IMR-90 (cell line): ENCODE measurements at regions not wholly inside any gene's neighbourhood (a gene's known extent, or its start where the extent isn't known, plus 50 kb on each side); places are given as distances from the start of the nearest gene placed in this dataset.

Experiments
- ATAC-seq: fragments of 200-7000 bp; cut with Tn5 transposase; 2 replicates; pipeline ENCODE4 v1.9.1; 2020; ENCODE audit warnings: low read depth, mild to moderate bottlenecking, moderate library complexity
- BruUV-seq: library from RNA; stranded (reverse); fragments of 400-500 nt; replicated peaks from 2 replicates; lab custom pipeline; 2021; lab: Mats Ljungman, UMichigan
- CTCF ChIA-PET: fragments of 300-600 bp; formaldehyde crosslinking; extraction: SDS; loops from one replicate; lab custom pipeline; 2021; ENCODE audit warnings: antibody characterized with exemption; lab: Yijun Ruan, JAX
- POLR2A ChIA-PET: fragments of 300-600 bp; sonication (Branson Sonifier 250); formaldehyde crosslinking; loops from one replicate; lab custom pipeline; 2022; ENCODE audit warnings: antibody characterized with exemption; ENCODE audit not compliant: unreplicated experiment; lab: Charles Lee
- DNase-seq: peaks from one replicate; pipeline ENCODE4 v3.0.0; 2013
- H2AFZ ChIP-seq: replicated peaks from 2 replicates; pipeline ENCODE3; 2013; ENCODE audit warnings: low read length, mild to moderate bottlenecking; ENCODE audit not compliant: poor library complexity
- H2AK5ac ChIP-seq: 2 replicates; pipeline ENCODE4 v1.6.1; 2013; ENCODE audit warnings: low read depth, low read length, inconsistent platforms
- H2AK9ac ChIP-seq: replicated peaks from 2 replicates; pipeline ENCODE3; 2013; ENCODE audit warnings: mild to moderate bottlenecking, low read depth, low read length, moderate library complexity; ENCODE audit not compliant: poor library complexity
- H2BK120ac ChIP-seq: 2 replicates; pipeline ENCODE4 v1.6.1; 2013; ENCODE audit warnings: low read depth, low read length, inconsistent platforms
- H2BK15ac ChIP-seq: 3 replicates; pipeline ENCODE4 v1.6.1; 2013; ENCODE audit warnings: low read depth, low read length, inconsistent platforms
- H2BK20ac ChIP-seq: 2 replicates; pipeline ENCODE4 v1.6.1; 2013; ENCODE audit warnings: low read depth, mild to moderate bottlenecking, inconsistent platforms, low read length, moderate library complexity
- H2BK5ac ChIP-seq: 2 replicates; pipeline ENCODE4 v1.6.1; 2013; ENCODE audit warnings: mild to moderate bottlenecking, low read depth, low read length, inconsistent platforms; ENCODE audit not compliant: poor library complexity, severe bottlenecking
- H3K14ac ChIP-seq: replicated peaks from 2 replicates; pipeline ENCODE4 v1.6.1; 2013; ENCODE audit warnings: low read depth, low read length, inconsistent platforms
- H3K18ac ChIP-seq: 2 replicates; pipeline ENCODE4 v1.6.1; 2013; ENCODE audit warnings: low read depth, low read length, control low read depth
- H3K23ac ChIP-seq: 2 replicates; pipeline ENCODE4 v1.6.1; 2013; ENCODE audit warnings: low read depth, low read length, inconsistent platforms
- H3K27ac ChIP-seq: 2 replicates; pipeline ENCODE4 v1.5.1; 2013; ENCODE audit warnings: mild to moderate bottlenecking, control low read depth, low read length; ENCODE audit not compliant: insufficient read depth
- H3K27me3 ChIP-seq: 2 replicates; pipeline ENCODE4 v1.6.1; 2013; ENCODE audit warnings: low read length; ENCODE audit not compliant: control insufficient read depth, insufficient read depth
- H3K36me3 ChIP-seq: 2 replicates; pipeline ENCODE4 v1.6.1; 2013; ENCODE audit warnings: low read length, mixed read lengths; ENCODE audit not compliant: control insufficient read depth, insufficient read depth
- H3K4ac ChIP-seq: 2 replicates; pipeline ENCODE4 v1.6.1; 2013; ENCODE audit warnings: low read depth, low read length, inconsistent platforms
- H3K4me1 ChIP-seq: 2 replicates; pipeline ENCODE4 v1.6.1; 2013; ENCODE audit warnings: low read length, mixed read lengths; ENCODE audit not compliant: control insufficient read depth, insufficient read depth
- H3K4me2 ChIP-seq: 2 replicates; pipeline ENCODE4 v1.6.1; 2013; ENCODE audit warnings: low read depth, mild to moderate bottlenecking, control low read depth, low read length, moderate library complexity
- H3K4me3 ChIP-seq: 2 replicates; pipeline ENCODE4 v1.5.1; 2013; ENCODE audit warnings: low read depth, mild to moderate bottlenecking, control low read depth, low read length, moderate library complexity; ENCODE audit not compliant: insufficient read depth
- H3K56ac ChIP-seq: 2 replicates; pipeline ENCODE4 v1.6.1; 2013; ENCODE audit warnings: low read length, inconsistent platforms; ENCODE audit not compliant: insufficient read depth; ENCODE audit errors: extremely low read depth
- H3K79me1 ChIP-seq, 2 experiments: 2 replicates each; pipeline ENCODE4 v1.6.1; 2013; ENCODE audit warnings: low read length in 2 of 2, inconsistent platforms in 1 of 2, low read depth in 1 of 2
- H3K9ac ChIP-seq: 2 replicates; pipeline ENCODE4 v1.6.1; 2013; ENCODE audit warnings: low read depth, low read length, control low read depth
- H3K9me1 ChIP-seq: 2 replicates; pipeline ENCODE4 v1.6.1; 2013; ENCODE audit warnings: low read length, inconsistent platforms; ENCODE audit not compliant: insufficient read depth
- H3K9me3 ChIP-seq: 2 replicates; pipeline ENCODE4 v1.6.1; 2013; ENCODE audit warnings: low read length; ENCODE audit not compliant: control insufficient read depth, insufficient read depth
- H4K20me1 ChIP-seq: 2 replicates; pipeline ENCODE4 v1.6.1; 2013; ENCODE audit warnings: low read length, inconsistent platforms; ENCODE audit not compliant: insufficient read depth
- H4K5ac ChIP-seq: 2 replicates; pipeline ENCODE4 v1.6.1; 2013; ENCODE audit warnings: mild to moderate bottlenecking, low read depth, low read length, control low read depth
- H4K8ac ChIP-seq, 2 experiments: 2 replicates each; pipeline ENCODE4 v1.6.1; 2013; ENCODE audit warnings: low read depth in 2 of 2, low read length in 2 of 2, control low read depth in 1 of 2, inconsistent platforms in 1 of 2
- H4K91ac ChIP-seq: 2 replicates; pipeline ENCODE4 v1.6.1; 2013; ENCODE audit warnings: low read depth, low read length, inconsistent platforms; ENCODE audit not compliant: insufficient read depth
- CEBPB ChIP-seq: IDR thresholded peaks from 2 replicates; pipeline ENCODE4 v1.6.1; 2012; ENCODE audit warnings: low read depth, low read length, improper control_type of control experiment
- FOS ChIP-seq: fragments of 150-350 bp; IDR thresholded peaks from 2 replicates; pipeline ENCODE4 v1.6.1; 2016; ENCODE audit warnings: low read depth, low read length
- MAFK ChIP-seq: IDR thresholded peaks from 2 replicates; pipeline ENCODE4 v1.6.1; 2012; ENCODE audit warnings: low read depth, low read length, improper control_type of control experiment
- NFE2L2 ChIP-seq: fragments of 150-350 bp; IDR thresholded peaks from 2 replicates; pipeline ENCODE4 v1.6.1; 2016; ENCODE audit warnings: low read depth, mild to moderate bottlenecking, low read length
- POLR2A ChIP-seq: IDR thresholded peaks from 2 replicates; pipeline ENCODE4 v1.6.1; 2012; ENCODE audit warnings: mild to moderate bottlenecking, low read depth, low read length
- RAD21 ChIP-seq: IDR thresholded peaks from 2 replicates; pipeline ENCODE4 v1.6.1; 2012; ENCODE audit warnings: low read length, improper control_type of control experiment
- RCOR1 ChIP-seq: IDR thresholded peaks from 2 replicates; pipeline ENCODE4 v1.6.1; 2012; ENCODE audit warnings: mild to moderate bottlenecking, low read length, improper control_type of control experiment; ENCODE audit not compliant: insufficient replicate concordance
- RFX5 ChIP-seq: IDR thresholded peaks from 2 replicates; pipeline ENCODE4 v1.8.0; 2012; ENCODE audit warnings: low read depth, mild to moderate bottlenecking, low read length, moderate library complexity
- USF2 ChIP-seq: fragments of 150-350 bp; IDR thresholded peaks from 2 replicates; pipeline ENCODE4 v1.6.1; 2017; ENCODE audit warnings: mild to moderate bottlenecking, antibody characterized with exemption, low read length, low read depth
- WGBS, 2 experiments: methylation state at CpG; one replicate each; pipeline versions ENCODE4 v1.1.5 to v1.1.7; 2013; ENCODE audit warnings: missing lambda C conversion rate in 2 of 2; ENCODE audit not compliant: insufficient read length in 1 of 2; ENCODE audit errors: extremely low coverage in 2 of 2; 5-methylcytosine and 5-hydroxymethylcytosine counted together
- dilution Hi-C: fragments of 300-500 bp; cut with HindIII; formaldehyde crosslinking; loops from one replicate; pipeline ENCODE4 v1.14.3; 2018; ENCODE audit warnings: low sequenced_read_pairs; ENCODE audit not compliant: unreplicated experiment
- in situ Hi-C: fragments of 300-500 bp; cut with MboI; formaldehyde crosslinking; loops from 3 replicates; pipeline ENCODE4 v1.14.3; 2019; ENCODE audit warnings: low sequenced_read_pairs, inconsistent platforms, mixed read lengths
- intact Hi-C: fragments of 100-400 bp; cut with micrococcal nuclease; formaldehyde crosslinking; loops from 2 replicates; pipeline ENCODE4 v1.10.0; 2022
- TF ChIP-seq, protein P1 (sequence below): fragments of 150-350 bp; IDR thresholded peaks from 2 replicates; pipeline ENCODE4 v1.6.1; 2016; ENCODE audit warnings: low read depth, mild to moderate bottlenecking, low read length, moderate library complexity, borderline replicate concordance
- TF ChIP-seq, protein P2 (sequence below): conservative IDR thresholded peaks from 2 replicates; pipeline ENCODE4 v1.5.1; 2012; ENCODE audit warnings: mild to moderate bottlenecking, low read depth, low read length, improper control_type of control experiment

- no peak overlapping the region for H2BK20ac ChIP-seq
- no peak overlapping the region for H3K23ac ChIP-seq
- CTCF ChIA-PET, result no interaction called here
- H3K18ac ChIP-seq, result no peak overlapping the region
- H2BK120ac ChIP-seq, result no peak overlapping the region
- no peak overlapping the region for H2AFZ ChIP-seq
- no peak overlapping the region for H3K9ac ChIP-seq
- POLR2A ChIA-PET, result interaction anchor here (0.6 kb wide), 1 partner anchor 93 kb away, joined by 3 read pairs; no protein-coding TSS in a partner anchor
- BruUV-seq, result no TSS peak
- H3K79me1 ChIP-seq, result no peaks in the 10 kb centered on the region
- H4K20me1 ChIP-seq, result no peaks in the 10 kb centered on the region
- H3K4me1 ChIP-seq, result no peaks in the 10 kb centered on the region
- TF ChIP-seq, protein P1, sequence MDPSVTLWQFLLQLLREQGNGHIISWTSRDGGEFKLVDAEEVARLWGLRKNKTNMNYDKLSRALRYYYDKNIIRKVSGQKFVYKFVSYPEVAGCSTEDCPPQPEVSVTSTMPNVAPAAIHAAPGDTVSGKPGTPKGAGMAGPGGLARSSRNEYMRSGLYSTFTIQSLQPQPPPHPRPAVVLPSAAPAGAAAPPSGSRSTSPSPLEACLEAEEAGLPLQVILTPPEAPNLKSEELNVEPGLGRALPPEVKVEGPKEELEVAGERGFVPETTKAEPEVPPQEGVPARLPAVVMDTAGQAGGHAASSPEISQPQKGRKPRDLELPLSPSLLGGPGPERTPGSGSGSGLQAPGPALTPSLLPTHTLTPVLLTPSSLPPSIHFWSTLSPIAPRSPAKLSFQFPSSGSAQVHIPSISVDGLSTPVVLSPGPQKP, result no peak
- TF ChIP-seq NFE2L2 (no peak), POLR2A (no peak), USF2 (no peak), RAD21 (no peak), RFX5 (no peak), CEBPB (no peak), MAFK (no peak), RCOR1 (no peak), FOS (no peak)
- TF ChIP-seq, protein P2, sequence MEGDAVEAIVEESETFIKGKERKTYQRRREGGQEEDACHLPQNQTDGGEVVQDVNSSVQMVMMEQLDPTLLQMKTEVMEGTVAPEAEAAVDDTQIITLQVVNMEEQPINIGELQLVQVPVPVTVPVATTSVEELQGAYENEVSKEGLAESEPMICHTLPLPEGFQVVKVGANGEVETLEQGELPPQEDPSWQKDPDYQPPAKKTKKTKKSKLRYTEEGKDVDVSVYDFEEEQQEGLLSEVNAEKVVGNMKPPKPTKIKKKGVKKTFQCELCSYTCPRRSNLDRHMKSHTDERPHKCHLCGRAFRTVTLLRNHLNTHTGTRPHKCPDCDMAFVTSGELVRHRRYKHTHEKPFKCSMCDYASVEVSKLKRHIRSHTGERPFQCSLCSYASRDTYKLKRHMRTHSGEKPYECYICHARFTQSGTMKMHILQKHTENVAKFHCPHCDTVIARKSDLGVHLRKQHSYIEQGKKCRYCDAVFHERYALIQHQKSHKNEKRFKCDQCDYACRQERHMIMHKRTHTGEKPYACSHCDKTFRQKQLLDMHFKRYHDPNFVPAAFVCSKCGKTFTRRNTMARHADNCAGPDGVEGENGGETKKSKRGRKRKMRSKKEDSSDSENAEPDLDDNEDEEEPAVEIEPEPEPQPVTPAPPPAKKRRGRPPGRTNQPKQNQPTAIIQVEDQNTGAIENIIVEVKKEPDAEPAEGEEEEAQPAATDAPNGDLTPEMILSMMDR, result no peak
- H3K14ac ChIP-seq, result no peak overlapping the region
- dilution Hi-C loops, result no loop called here
- DNase-seq (no peak), ATAC-seq (no peak)
- no peak overlapping the region for H4K8ac ChIP-seq
- H3K4me3 ChIP-seq, result no peak overlapping the region
- no peaks in the 10 kb centered on the region for H3K36me3 ChIP-seq
- WGBS, 2 experiments, result no CpG with 5 or more reads among the region's 1 CpG
- no peak overlapping the region for H2AK5ac ChIP-seq
- in situ Hi-C loops, result no loop called here
- no peak overlapping the region for H3K4me2 ChIP-seq
- H3K4ac ChIP-seq, result no peak overlapping the region
- H3K9me1 ChIP-seq, result no peaks in the 10 kb centered on the region
- H2BK5ac ChIP-seq, result no peak overlapping the region
- H3K27ac ChIP-seq, result no peak overlapping the region
- no peak overlapping the region for H3K56ac ChIP-seq
- H4K5ac ChIP-seq, result no peak overlapping the region
- intact Hi-C loops, result no loop called here
- peaks cover 8% of the 10 kb centered on the region; the same call in 1 of the 2 replicates for H3K9me3 ChIP-seq
- no peak overlapping the region for H2AK9ac ChIP-seq
- no peak overlapping the region for H4K91ac ChIP-seq
- no peaks in the 10 kb centered on the region for H3K27me3 ChIP-seq
- H2BK15ac ChIP-seq, result no peak overlapping the region
Observed at GRCh38 chr5:5085381-5085780, 54.7 kb upstream of the ADAMTS16 start.
